A549 (cell line): ENCODE measurements at regions not wholly inside any gene's neighbourhood (a gene's known extent, or its start where the extent isn't known, plus 50 kb on each side); places are given as distances from the start of the nearest gene placed in this dataset.

Experiments
- ATAC-seq, 2 experiments: fragments of 200-7000 bp in 1 of 2; fragments of >200 bp in 1 of 2; cut with Nextera tagmentation in 1 of 2; cut with Tn5 transposase in 1 of 2; 3 replicates each; pipeline versions ENCODE4 v1.8.0 to v1.9.1; 2018 to 2020; ENCODE audit warnings: mild to moderate bottlenecking in 1 of 2, moderate library complexity in 1 of 2
- CTCF ChIA-PET: fragments of 300-600 bp; sonication (Branson Sonifier 250); formaldehyde crosslinking; extraction: SDS; loops from one replicate; lab custom pipeline; 2021; ENCODE audit warnings: antibody characterized with exemption, inconsistent platforms; lab: Yijun Ruan, JAX
- POLR2A ChIA-PET: fragments of 350-600 bp; formaldehyde crosslinking; extraction: SDS; loops from one replicate; lab custom pipeline; 2021; ENCODE audit warnings: antibody characterized with exemption, inconsistent platforms; lab: Yijun Ruan, JAX
- DNase-seq, 2 experiments: peaks; one replicate each; pipeline versions ENCODE4 v3.0.0 to v3.0.0-alpha.2; 2011 to 2016; ENCODE audit warnings: low read depth in 1 of 2, low spot score in 1 of 2
- FAIRE-seq: peaks from 2 replicates; lab custom pipeline; 2011; peaks lifted over from hg19 to GRCh38; lab: Jason Lieb, UNC
- H3K27ac ChIP-seq, 2 experiments: fragments of >200 bp; sonication (Bioruptor Twin); formaldehyde crosslinking; 3 replicates each; pipeline ENCODE4 v1.5.1; 2016 to 2017
- H3K4me1 ChIP-seq: fragments of >200 bp; sonication (Bioruptor Twin); formaldehyde crosslinking; 3 replicates; pipeline ENCODE4 v1.6.1; 2016
- H3K4me2 ChIP-seq: fragments of >200 bp; sonication (Bioruptor Twin); formaldehyde crosslinking; 3 replicates; pipeline ENCODE4 v1.6.1; 2016
- H3K4me3 ChIP-seq: fragments of >200 bp; sonication (Bioruptor Twin); formaldehyde crosslinking; 3 replicates; pipeline ENCODE4 v1.5.1; 2016
- H3K9me3 ChIP-seq: fragments of >200 bp; sonication (Bioruptor Twin); formaldehyde crosslinking; 3 replicates; pipeline ENCODE4 v1.6.1; 2016
- CBX8 ChIP-seq: fragments of 200-600 bp; sonication (generic); IDR thresholded peaks from 2 replicates; pipeline ENCODE4 v1.6.1; 2016
- CEBPB ChIP-seq, 2 experiments: fragments of >200 bp in 1 of 2; sonication (Bioruptor Twin) in 1 of 2; formaldehyde crosslinking in 1 of 2; IDR thresholded peaks; 2 replicates each; pipeline ENCODE4 v1.6.1; 2012 to 2016
- CHD4 ChIP-seq: fragments of 200-600 bp; sonication (generic); IDR thresholded peaks from 2 replicates; pipeline ENCODE4 v1.6.1; 2016; ENCODE audit warnings: antibody characterized with exemption, mild to moderate bottlenecking, borderline replicate concordance
- ESRRA ChIP-seq: fragments of 150-350 bp; IDR thresholded peaks from 2 replicates; pipeline ENCODE4 v1.6.1; 2014; ENCODE audit warnings: mild to moderate bottlenecking, low read length, borderline replicate concordance
- GATA3 ChIP-seq: IDR thresholded peaks from 2 replicates; pipeline ENCODE4 v1.6.1; 2012; ENCODE audit warnings: borderline replicate concordance
- HDAC2 ChIP-seq: fragments of 200-600 bp; sonication (generic); IDR thresholded peaks from 2 replicates; pipeline ENCODE4 v1.6.1; 2016
- HOXB13 ChIP-seq: fragments of 250-450 bp; sonication (Bioruptor Pico); IDR thresholded peaks from 2 replicates; pipeline ENCODE4 v1.5.0; 2020; ENCODE audit warnings: low read depth, mild to moderate bottlenecking, moderate library complexity
- JUNB ChIP-seq: fragments of >200 bp; sonication (Bioruptor Twin); formaldehyde crosslinking; IDR thresholded peaks from 2 replicates; pipeline ENCODE4 v1.6.1; 2016
- MYC ChIP-seq: IDR thresholded peaks from 2 replicates; pipeline ENCODE4 v1.6.1; 2012; ENCODE audit warnings: mild to moderate bottlenecking, inconsistent platforms, low read length, improper control_type of control experiment, borderline replicate concordance
- NPAS2 ChIP-seq: fragments of 250-450 bp; sonication (Bioruptor Pico); IDR thresholded peaks from 2 replicates; pipeline ENCODE4 v1.8.0; 2022; ENCODE audit warnings: mild to moderate bottlenecking, moderate library complexity, borderline replicate concordance
- PHF8 ChIP-seq: fragments of 200-600 bp; sonication (generic); IDR thresholded peaks from 2 replicates; pipeline ENCODE4 v1.6.1; 2016; ENCODE audit warnings: low read depth, mild to moderate bottlenecking, antibody characterized with exemption, moderate library complexity, borderline replicate concordance
- POLR2AphosphoS2 ChIP-seq: conservative IDR thresholded peaks from 2 replicates; pipeline ENCODE4 v1.6.1; 2012; ENCODE audit warnings: low read length, improper control_type of control experiment, inconsistent platforms
- RAD21 ChIP-seq, 2 experiments: fragments of >200 bp in 1 of 2; sonication (Bioruptor Twin) in 1 of 2; formaldehyde crosslinking in 1 of 2; IDR thresholded peaks in 1 of 2; conservative IDR thresholded peaks in 1 of 2; 2 replicates in 1 of 2; 3 replicates in 1 of 2; pipeline ENCODE4 v1.6.1; 2012 to 2018; ENCODE audit warnings: inconsistent platforms in 1 of 2
- RFX5 ChIP-seq: fragments of 450-650 bp; IDR thresholded peaks from 2 replicates; pipeline ENCODE4 v1.7.1; 2014; ENCODE audit warnings: antibody characterized with exemption, mild to moderate bottlenecking, moderate library complexity
- SMC3 ChIP-seq: fragments of >200 bp; sonication (Bioruptor Twin); formaldehyde crosslinking; IDR thresholded peaks from 3 replicates; pipeline ENCODE4 v1.6.1; 2018; ENCODE audit warnings: inconsistent platforms
- SREBF2 ChIP-seq: fragments of 450-650 bp; IDR thresholded peaks from 2 replicates; pipeline ENCODE4 v1.6.1; 2014; ENCODE audit warnings: mild to moderate bottlenecking, moderate library complexity
- TFCP2L1 ChIP-seq: fragments of 250-450 bp; sonication (Bioruptor Pico); IDR thresholded peaks from 2 replicates; pipeline ENCODE4 v1.5.0; 2021; ENCODE audit warnings: mild to moderate bottlenecking
- ZC3H11A ChIP-seq: fragments of 450-650 bp; IDR thresholded peaks from 2 replicates; pipeline ENCODE4 v1.6.1; 2014; ENCODE audit warnings: antibody characterized with exemption, mild to moderate bottlenecking
- ZFP36 ChIP-seq: fragments of 450-650 bp; IDR thresholded peaks from 2 replicates; pipeline ENCODE4 v1.6.1; 2014; ENCODE audit warnings: borderline replicate concordance; ENCODE audit not compliant: partially characterized antibody
- WGBS: methylation state at CpG from one replicate; pipeline ENCODE4 v1.1.6; 2017; ENCODE audit errors: missing lambda C conversion rate; 5-methylcytosine and 5-hydroxymethylcytosine counted together
- TF ChIP-seq, protein P1 (sequence below): fragments of 200-600 bp; sonication (generic); IDR thresholded peaks from 2 replicates; pipeline ENCODE4 v1.6.1; 2016; ENCODE audit warnings: antibody characterized with exemption, mild to moderate bottlenecking, moderate library complexity
- TF ChIP-seq, protein P2 (sequence below): fragments of >200 bp; sonication (Bioruptor Twin); formaldehyde crosslinking; IDR thresholded peaks from 2 replicates; pipeline ENCODE4 v1.6.1; 2016
- TF ChIP-seq, protein P3 (sequence below): fragments of >200 bp; sonication (Bioruptor Twin); formaldehyde crosslinking; IDR thresholded peaks from 3 replicates; pipeline ENCODE4 v1.5.1; 2016
- TF ChIP-seq, protein P4 (sequence below): IDR thresholded peaks from 2 replicates; pipeline ENCODE4 v1.6.1; 2012; ENCODE audit warnings: low read depth, borderline replicate concordance
- TF ChIP-seq, protein P5 (sequence below): fragments of 450-650 bp; IDR thresholded peaks from 2 replicates; pipeline ENCODE4 v1.6.1; 2014; ENCODE audit warnings: antibody characterized with exemption
- TF ChIP-seq, protein P6 (sequence below): fragments of 250-450 bp; sonication (Bioruptor Pico); IDR thresholded peaks from 2 replicates; pipeline ENCODE4 v1.5.0; 2021; ENCODE audit warnings: mild to moderate bottlenecking, moderate library complexity, borderline replicate concordance

DNA sequence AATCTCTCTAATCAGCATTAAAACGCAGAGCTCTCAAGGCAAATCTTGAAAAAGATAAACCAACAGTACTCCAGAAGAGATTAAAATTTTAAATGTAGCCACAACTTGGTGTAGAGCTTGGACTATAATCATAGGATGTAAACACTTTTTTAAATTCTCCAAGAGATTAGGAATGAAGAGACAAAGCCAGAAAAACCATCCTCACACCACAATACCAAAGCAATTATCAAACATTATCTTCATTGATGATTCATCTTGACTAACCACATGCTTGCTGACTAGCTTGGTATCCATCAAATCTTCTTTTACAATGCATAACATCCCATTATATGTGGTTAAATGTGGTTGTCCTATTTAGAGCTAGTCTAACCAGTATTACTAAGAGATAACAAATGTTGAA, 815.1 kb downstream of the TLE1 start:
- POLR2A ChIA-PET, result no interaction called here
- FAIRE-seq, result no peak
- Histone ChIP-seq H3K27ac (no peak overlapping the region), H3K4me2 (no peak overlapping the region), H3K4me1 (no peaks in the 10 kb centered on the region), H3K9me3 (no peaks in the 10 kb centered on the region)
- no peak for DNase-seq
- ATAC-seq, result no peak
- WGBS, result 13% methylated on average over 1 of the region's 1 CpG
- TF ChIP-seq HDAC2 (no peak), CBX8 (no peak), GATA3 (no peak), PHF8 (no peak), ZFP36 (no peak), MYC (no peak), RAD21 (conservative IDR thresholded peaks at IDR 0.05 in 1 of 2, IDR thresholded peaks at IDR 0.05 in 1 of 2) (no peak), SMC3 (no peak), POLR2AphosphoS2 (no peak), JUNB (no peak), NPAS2 (CRISPR knock-in tag) (no peak)
- TF ChIP-seq, protein P1, sequence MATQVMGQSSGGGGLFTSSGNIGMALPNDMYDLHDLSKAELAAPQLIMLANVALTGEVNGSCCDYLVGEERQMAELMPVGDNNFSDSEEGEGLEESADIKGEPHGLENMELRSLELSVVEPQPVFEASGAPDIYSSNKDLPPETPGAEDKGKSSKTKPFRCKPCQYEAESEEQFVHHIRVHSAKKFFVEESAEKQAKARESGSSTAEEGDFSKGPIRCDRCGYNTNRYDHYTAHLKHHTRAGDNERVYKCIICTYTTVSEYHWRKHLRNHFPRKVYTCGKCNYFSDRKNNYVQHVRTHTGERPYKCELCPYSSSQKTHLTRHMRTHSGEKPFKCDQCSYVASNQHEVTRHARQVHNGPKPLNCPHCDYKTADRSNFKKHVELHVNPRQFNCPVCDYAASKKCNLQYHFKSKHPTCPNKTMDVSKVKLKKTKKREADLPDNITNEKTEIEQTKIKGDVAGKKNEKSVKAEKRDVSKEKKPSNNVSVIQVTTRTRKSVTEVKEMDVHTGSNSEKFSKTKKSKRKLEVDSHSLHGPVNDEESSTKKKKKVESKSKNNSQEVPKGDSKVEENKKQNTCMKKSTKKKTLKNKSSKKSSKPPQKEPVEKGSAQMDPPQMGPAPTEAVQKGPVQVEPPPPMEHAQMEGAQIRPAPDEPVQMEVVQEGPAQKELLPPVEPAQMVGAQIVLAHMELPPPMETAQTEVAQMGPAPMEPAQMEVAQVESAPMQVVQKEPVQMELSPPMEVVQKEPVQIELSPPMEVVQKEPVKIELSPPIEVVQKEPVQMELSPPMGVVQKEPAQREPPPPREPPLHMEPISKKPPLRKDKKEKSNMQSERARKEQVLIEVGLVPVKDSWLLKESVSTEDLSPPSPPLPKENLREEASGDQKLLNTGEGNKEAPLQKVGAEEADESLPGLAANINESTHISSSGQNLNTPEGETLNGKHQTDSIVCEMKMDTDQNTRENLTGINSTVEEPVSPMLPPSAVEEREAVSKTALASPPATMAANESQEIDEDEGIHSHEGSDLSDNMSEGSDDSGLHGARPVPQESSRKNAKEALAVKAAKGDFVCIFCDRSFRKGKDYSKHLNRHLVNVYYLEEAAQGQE, result no peak
- TF ChIP-seq, protein P2, sequence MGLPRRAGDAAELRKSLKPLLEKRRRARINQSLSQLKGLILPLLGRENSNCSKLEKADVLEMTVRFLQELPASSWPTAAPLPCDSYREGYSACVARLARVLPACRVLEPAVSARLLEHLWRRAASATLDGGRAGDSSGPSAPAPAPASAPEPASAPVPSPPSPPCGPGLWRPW, result no peak
- TF ChIP-seq, protein P3, sequence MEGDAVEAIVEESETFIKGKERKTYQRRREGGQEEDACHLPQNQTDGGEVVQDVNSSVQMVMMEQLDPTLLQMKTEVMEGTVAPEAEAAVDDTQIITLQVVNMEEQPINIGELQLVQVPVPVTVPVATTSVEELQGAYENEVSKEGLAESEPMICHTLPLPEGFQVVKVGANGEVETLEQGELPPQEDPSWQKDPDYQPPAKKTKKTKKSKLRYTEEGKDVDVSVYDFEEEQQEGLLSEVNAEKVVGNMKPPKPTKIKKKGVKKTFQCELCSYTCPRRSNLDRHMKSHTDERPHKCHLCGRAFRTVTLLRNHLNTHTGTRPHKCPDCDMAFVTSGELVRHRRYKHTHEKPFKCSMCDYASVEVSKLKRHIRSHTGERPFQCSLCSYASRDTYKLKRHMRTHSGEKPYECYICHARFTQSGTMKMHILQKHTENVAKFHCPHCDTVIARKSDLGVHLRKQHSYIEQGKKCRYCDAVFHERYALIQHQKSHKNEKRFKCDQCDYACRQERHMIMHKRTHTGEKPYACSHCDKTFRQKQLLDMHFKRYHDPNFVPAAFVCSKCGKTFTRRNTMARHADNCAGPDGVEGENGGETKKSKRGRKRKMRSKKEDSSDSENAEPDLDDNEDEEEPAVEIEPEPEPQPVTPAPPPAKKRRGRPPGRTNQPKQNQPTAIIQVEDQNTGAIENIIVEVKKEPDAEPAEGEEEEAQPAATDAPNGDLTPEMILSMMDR, result no peak
- TF ChIP-seq, all 56 proteins: peak for 0
- CTCF ChIA-PET, result interaction anchor here (1.2 kb wide), 1 partner anchor 10 kb away, joined by 3 read pairs; no protein-coding TSS in a partner anchor
- H3K4me3 ChIP-seq, result no peak overlapping the region

DNA sequence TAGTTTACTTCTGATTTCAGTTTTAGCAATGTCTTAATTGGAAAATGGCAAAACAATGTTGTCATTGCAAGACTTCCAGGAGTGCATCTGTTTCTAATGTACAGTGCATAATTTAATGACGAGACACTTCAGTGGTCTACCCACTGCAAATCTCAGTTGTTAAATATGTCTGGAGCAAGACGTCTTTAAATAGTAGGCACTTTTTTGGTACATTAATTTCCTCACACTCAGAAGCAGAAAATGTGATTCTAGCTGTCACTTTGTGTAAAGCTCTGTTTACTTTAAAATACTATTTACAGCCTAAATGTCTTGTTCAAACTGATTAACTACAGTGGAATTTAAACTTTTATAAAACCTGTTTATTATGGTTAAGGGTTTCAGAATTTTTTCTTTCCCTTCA, 815.5 kb downstream of the TLE1 start:
- ATAC-seq (no peak), FAIRE-seq (no peak), DNase-seq (no peak)
- Histone ChIP-seq H3K4me2 (no peak overlapping the region), H3K4me1 (no peaks in the 10 kb centered on the region), H3K9me3 (no peaks in the 10 kb centered on the region), H3K27ac (no peak overlapping the region), H3K4me3 (no peak overlapping the region)
- WGBS, result 32% methylated on average over 2 of the region's 2 CpGs
- ChIA-PET POLR2A (no interaction called here), CTCF (interaction anchor here (1.2 kb wide), 1 partner anchor 10 kb away, joined by 3 read pairs; no protein-coding TSS in a partner anchor)
- TF ChIP-seq, protein P4, sequence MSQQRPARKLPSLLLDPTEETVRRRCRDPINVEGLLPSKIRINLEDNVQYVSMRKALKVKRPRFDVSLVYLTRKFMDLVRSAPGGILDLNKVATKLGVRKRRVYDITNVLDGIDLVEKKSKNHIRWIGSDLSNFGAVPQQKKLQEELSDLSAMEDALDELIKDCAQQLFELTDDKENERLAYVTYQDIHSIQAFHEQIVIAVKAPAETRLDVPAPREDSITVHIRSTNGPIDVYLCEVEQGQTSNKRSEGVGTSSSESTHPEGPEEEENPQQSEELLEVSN, result no peak

DNA sequence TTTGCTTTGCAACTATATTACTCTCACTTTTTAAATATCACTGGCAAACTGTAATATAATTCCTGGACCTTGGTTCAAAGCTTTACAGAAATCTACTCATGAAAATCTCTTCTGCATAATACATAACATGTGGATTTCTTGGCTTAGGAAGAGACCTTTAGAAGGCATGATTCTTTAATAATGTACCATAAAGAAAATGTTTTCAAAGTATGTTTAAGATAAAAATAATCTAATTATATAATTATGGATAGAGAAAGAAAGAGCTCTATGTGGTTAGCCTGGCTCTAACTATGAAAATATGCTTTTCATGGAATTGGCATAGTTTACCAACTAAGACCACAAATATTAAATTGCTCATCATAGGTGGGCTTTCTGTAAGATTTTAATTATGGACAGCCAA, 817.8 kb downstream of the TLE1 start:
- Histone ChIP-seq H3K4me1 (no peaks in the 10 kb centered on the region), H3K9me3 (0 out of 3 replicates have a peak, but pooled peaks cover 2% of the 10 kb centered on the region), H3K4me2 (no peak overlapping the region), H3K27ac (no peak overlapping the region), H3K4me3 (no peak overlapping the region)
- no peak for DNase-seq
- ChIA-PET CTCF (no interaction called here), POLR2A (no interaction called here)
- FAIRE-seq, result no peak
- ATAC-seq, result no peak
- TF ChIP-seq, protein P5, sequence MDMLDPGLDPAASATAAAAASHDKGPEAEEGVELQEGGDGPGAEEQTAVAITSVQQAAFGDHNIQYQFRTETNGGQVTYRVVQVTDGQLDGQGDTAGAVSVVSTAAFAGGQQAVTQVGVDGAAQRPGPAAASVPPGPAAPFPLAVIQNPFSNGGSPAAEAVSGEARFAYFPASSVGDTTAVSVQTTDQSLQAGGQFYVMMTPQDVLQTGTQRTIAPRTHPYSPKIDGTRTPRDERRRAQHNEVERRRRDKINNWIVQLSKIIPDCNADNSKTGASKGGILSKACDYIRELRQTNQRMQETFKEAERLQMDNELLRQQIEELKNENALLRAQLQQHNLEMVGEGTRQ, result no peak
- no peak for TF ChIP-seq ZC3H11A
- TF ChIP-seq RFX5, result no peak
- no peak for TF ChIP-seq SMC3
- TF ChIP-seq, protein P6, sequence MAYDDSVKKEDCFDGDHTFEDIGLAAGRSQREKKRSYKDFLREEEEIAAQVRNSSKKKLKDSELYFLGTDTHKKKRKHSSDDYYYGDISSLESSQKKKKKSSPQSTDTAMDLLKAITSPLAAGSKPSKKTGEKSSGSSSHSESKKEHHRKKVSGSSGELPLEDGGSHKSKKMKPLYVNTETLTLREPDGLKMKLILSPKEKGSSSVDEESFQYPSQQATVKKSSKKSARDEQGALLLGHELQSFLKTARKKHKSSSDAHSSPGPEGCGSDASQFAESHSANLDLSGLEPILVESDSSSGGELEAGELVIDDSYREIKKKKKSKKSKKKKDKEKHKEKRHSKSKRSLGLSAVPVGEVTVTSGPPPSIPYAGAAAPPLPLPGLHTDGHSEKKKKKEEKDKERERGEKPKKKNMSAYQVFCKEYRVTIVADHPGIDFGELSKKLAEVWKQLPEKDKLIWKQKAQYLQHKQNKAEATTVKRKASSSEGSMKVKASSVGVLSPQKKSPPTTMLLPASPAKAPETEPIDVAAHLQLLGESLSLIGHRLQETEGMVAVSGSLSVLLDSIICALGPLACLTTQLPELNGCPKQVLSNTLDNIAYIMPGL (CRISPR knock-in tag), result no peak
- TF ChIP-seq HOXB13, result no peak
- no peak for TF ChIP-seq ESRRA
- TF ChIP-seq TFCP2L1 (CRISPR knock-in tag), result no peak
- TF ChIP-seq SREBF2, result no peak
- TF ChIP-seq RAD21 (conservative IDR thresholded peaks at IDR 0.05 in 1 of 2, IDR thresholded peaks at IDR 0.05 in 1 of 2), result no peak
- TF ChIP-seq CEBPB (IDR thresholded peaks at IDR 0.05), result no peak
- TF ChIP-seq CHD4, result no peak
